Breast epithelium (tissue), 4 donors: ENCODE measurements at regions not wholly inside any gene's neighbourhood (a gene's known extent, or its start where the extent isn't known, plus 50 kb on each side); places are given as distances from the start of the nearest gene placed in this dataset.

Source experiments
- DNase-seq, 2 donors: peaks; one replicate each; pipeline ENCODE4 v3.0.0-alpha.2; 2019; ENCODE audit warnings: low spot score in 2 of 2
- H3K27ac ChIP-seq, 2 donors: fragments of 200-600 bp; sonication (generic) in 1 of 2; one replicate each; pipeline ENCODE4 v1.5.1; 2016 to 2019; ENCODE audit warnings: mild to moderate bottlenecking in 1 of 2
- H3K27me3 ChIP-seq, 2 donors: fragments of 200-600 bp; sonication (generic) in 1 of 2; one replicate each; pipeline versions ENCODE4 v1.5.1 to v1.6.0; 2017 to 2019; ENCODE audit warnings: control low read depth in 1 of 2, mild to moderate bottlenecking in 1 of 2
- H3K36me3 ChIP-seq: fragments of 200-600 bp; one replicate; pipeline ENCODE4 v1.5.1; 2019
- H3K4me1 ChIP-seq, 2 donors: fragments of 200-600 bp; sonication (generic); one replicate each; pipeline ENCODE4 v1.5.1; 2016 to 2019; ENCODE audit warnings: control low read depth in 1 of 2
- H3K4me3 ChIP-seq, 3 donors: fragments of 200-600 bp; sonication (generic); 1 replicate in 2 of 3; 2 replicates in 1 of 3; pipeline ENCODE4 v1.5.1; 2016 to 2019; ENCODE audit warnings: mild to moderate bottlenecking in 3 of 3, moderate library complexity in 2 of 3
- H3K9me3 ChIP-seq, 2 donors: fragments of 200-600 bp; sonication (generic) in 1 of 2; one replicate each; pipeline ENCODE4 v1.5.1; 2016 to 2019; ENCODE audit warnings: control low read depth in 1 of 2
- POLR2A ChIP-seq: fragments of 450-650 bp; IDR thresholded peaks from one replicate; pipeline ENCODE4 v1.6.1; 2016; ENCODE audit warnings: antibody characterized with exemption, mild to moderate bottlenecking, moderate library complexity
- POLR2AphosphoS5 ChIP-seq, 3 donors: sonication (generic); formaldehyde crosslinking; IDR thresholded peaks; one replicate each; pipeline ENCODE4 v1.6.1; 2017; ENCODE audit warnings: antibody characterized with exemption in 3 of 3
- intact Hi-C: fragments of 100-400 bp; cut with DNase I; formaldehyde crosslinking; loops from one replicate; pipeline ENCODE4 v1.15.1; 2023; ENCODE audit warnings: low total_unique reads
- TF ChIP-seq, protein P1 (sequence below), 3 donors: fragments of 450-650 bp; IDR thresholded peaks; one replicate each; pipeline ENCODE4 v1.5.1; 2016 to 2017; ENCODE audit warnings: antibody characterized with exemption in 3 of 3, mild to moderate bottlenecking in 3 of 3, moderate library complexity in 3 of 3

GRCh38 chr4:15325987-15326386 lies 101.8 kb upstream of the C1QTNF7 start:
- no peak for DNase-seq
- H3K4me1 ChIP-seq: no peaks in the 10 kb centered on the region
- no peaks in the 10 kb centered on the region for H3K9me3 ChIP-seq
- intact Hi-C loops: no loop called here
- H3K36me3 ChIP-seq: no peaks in the 10 kb centered on the region
- no peak overlapping the region for H3K27ac ChIP-seq
- TF ChIP-seq POLR2AphosphoS5 (IDR thresholded peaks at IDR 0.05) (no peak), POLR2A (no peak)
- TF ChIP-seq, protein P1, sequence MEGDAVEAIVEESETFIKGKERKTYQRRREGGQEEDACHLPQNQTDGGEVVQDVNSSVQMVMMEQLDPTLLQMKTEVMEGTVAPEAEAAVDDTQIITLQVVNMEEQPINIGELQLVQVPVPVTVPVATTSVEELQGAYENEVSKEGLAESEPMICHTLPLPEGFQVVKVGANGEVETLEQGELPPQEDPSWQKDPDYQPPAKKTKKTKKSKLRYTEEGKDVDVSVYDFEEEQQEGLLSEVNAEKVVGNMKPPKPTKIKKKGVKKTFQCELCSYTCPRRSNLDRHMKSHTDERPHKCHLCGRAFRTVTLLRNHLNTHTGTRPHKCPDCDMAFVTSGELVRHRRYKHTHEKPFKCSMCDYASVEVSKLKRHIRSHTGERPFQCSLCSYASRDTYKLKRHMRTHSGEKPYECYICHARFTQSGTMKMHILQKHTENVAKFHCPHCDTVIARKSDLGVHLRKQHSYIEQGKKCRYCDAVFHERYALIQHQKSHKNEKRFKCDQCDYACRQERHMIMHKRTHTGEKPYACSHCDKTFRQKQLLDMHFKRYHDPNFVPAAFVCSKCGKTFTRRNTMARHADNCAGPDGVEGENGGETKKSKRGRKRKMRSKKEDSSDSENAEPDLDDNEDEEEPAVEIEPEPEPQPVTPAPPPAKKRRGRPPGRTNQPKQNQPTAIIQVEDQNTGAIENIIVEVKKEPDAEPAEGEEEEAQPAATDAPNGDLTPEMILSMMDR (IDR thresholded peaks at IDR 0.05): no peak
- H3K4me3 ChIP-seq: no peak overlapping the region
- H3K27me3 ChIP-seq: no peaks in the 10 kb centered on the region

GRCh38 chr4:15327311-15328298 lies 100.2 kb upstream of the C1QTNF7 start:
- Histone ChIP-seq H3K36me3 (no peaks in the 10 kb centered on the region), H3K9me3 (no peaks in the 10 kb centered on the region), H3K4me1 (no peaks in the 10 kb centered on the region), H3K4me3 (no peak overlapping the region), H3K27me3 (no peaks in the 10 kb centered on the region), H3K27ac (no peak overlapping the region)
- DNase-seq: no peak
- TF ChIP-seq, protein P1 (IDR thresholded peaks at IDR 0.05): no peak
- TF ChIP-seq POLR2A: no peak
- TF ChIP-seq POLR2AphosphoS5 (IDR thresholded peaks at IDR 0.05): no peak
- intact Hi-C loops: no loop called here

GRCh38 chr4:15331930-15332329 lies 95.9 kb upstream of the C1QTNF7 start:
- TF ChIP-seq, protein P1 (IDR thresholded peaks at IDR 0.05): no peak
- TF ChIP-seq POLR2AphosphoS5 (IDR thresholded peaks at IDR 0.05) (no peak), POLR2A (no peak)
- H3K4me3 ChIP-seq: no peak overlapping the region
- intact Hi-C loops: no loop called here
- DNase-seq: no peak
- H3K27ac ChIP-seq: no peak overlapping the region
- no peaks in the 10 kb centered on the region for H3K36me3 ChIP-seq
- H3K27me3 ChIP-seq: no peaks in the 10 kb centered on the region
- H3K9me3 ChIP-seq: no peaks in the 10 kb centered on the region
- H3K4me1 ChIP-seq: no peaks in the 10 kb centered on the region

DNA sequence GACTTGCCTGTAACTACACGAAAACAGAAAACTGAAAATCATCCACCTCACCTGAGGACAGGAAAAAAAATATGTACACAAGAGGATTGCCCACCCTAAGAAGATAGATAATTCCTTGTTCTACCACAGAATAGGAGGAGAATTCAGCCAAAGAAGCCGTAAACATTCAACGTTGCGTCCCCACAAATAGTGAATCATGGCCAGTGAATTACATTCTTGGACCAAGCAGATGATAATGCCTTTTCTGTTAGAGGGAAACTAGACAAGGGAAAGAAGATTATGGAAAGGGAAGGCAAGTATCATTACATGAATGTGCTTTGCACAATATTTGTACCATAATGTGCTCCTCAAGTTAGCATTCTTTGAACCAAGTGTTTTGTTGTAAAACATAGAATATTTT lies 95.5 kb upstream of the C1QTNF7 start:
- no peak for DNase-seq
- Histone ChIP-seq H3K27ac (no peak overlapping the region), H3K9me3 (no peaks in the 10 kb centered on the region), H3K27me3 (no peaks in the 10 kb centered on the region), H3K4me3 (no peak overlapping the region), H3K4me1 (no peaks in the 10 kb centered on the region), H3K36me3 (no peaks in the 10 kb centered on the region)
- no peak for TF ChIP-seq POLR2A
- TF ChIP-seq, protein P1 (IDR thresholded peaks at IDR 0.05): no peak
- TF ChIP-seq POLR2AphosphoS5 (IDR thresholded peaks at IDR 0.05): no peak
- intact Hi-C loops: no loop called here
